Endothelial cell of umbilical vein (primary cell): ENCODE measurements at regions not wholly inside any gene's neighbourhood (a gene's known extent, or its start where the extent isn't known, plus 50 kb on each side); places are given as distances from the start of the nearest gene placed in this dataset.

ENCODE experiments used
- MAX ChIP-seq: IDR thresholded peaks from 2 replicates; pipeline ENCODE4 v1.6.1; 2011; ENCODE audit not compliant: insufficient read depth, insufficient read length
- POLR2AphosphoS5 ChIP-seq: IDR thresholded peaks from 2 replicates; pipeline ENCODE4 v1.6.1; 2012; ENCODE audit warnings: low read depth, mild to moderate bottlenecking, control low read depth, low read length, moderate library complexity; ENCODE audit not compliant: insufficient read depth
- TF ChIP-seq, protein P1 (sequence below), 2 donors: IDR thresholded peaks; 1 replicate in 1 of 2; 2 replicates in 1 of 2; pipeline ENCODE4 v1.5.1; 2011; ENCODE audit warnings: low read length in 2 of 2, mild to moderate bottlenecking in 2 of 2, moderate library complexity in 2 of 2, control low read depth in 1 of 2, inconsistent platforms in 1 of 2, low read depth in 1 of 2; ENCODE audit not compliant: insufficient read depth in 1 of 2; ENCODE audit errors: extremely low read depth in 1 of 2

DNA sequence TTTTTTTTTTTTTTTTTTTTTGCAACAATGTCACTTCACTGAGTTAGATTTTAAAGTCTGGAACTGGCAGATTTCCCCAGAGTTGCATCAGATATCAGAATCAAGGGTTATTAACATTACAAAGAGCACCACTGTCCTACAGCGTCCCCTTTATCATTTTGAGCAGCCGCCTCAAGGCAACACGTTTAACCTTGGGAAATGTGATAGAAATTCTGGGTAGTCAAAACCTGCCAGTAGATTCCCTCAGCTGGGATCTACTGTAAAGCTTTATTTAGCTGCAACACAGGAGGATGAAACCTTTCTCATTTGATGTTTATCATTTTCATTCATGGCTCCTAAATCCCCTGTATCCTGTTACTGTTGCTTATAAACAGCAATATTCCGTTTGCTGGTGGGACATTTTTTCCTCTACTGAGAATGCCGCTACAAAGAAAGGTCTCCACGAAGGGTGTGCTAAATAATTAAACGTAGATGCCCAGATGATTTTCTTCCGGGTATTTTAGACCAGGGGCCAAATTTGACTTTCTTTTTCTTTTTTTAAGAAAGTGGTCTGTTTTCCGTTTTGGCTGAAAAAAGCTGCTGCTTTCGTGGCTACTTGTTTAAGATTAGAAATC, 436.1 kb upstream of the GOT2 start:
- no peak for TF ChIP-seq MAX
- no peak for TF ChIP-seq POLR2AphosphoS5
- TF ChIP-seq, protein P1, sequence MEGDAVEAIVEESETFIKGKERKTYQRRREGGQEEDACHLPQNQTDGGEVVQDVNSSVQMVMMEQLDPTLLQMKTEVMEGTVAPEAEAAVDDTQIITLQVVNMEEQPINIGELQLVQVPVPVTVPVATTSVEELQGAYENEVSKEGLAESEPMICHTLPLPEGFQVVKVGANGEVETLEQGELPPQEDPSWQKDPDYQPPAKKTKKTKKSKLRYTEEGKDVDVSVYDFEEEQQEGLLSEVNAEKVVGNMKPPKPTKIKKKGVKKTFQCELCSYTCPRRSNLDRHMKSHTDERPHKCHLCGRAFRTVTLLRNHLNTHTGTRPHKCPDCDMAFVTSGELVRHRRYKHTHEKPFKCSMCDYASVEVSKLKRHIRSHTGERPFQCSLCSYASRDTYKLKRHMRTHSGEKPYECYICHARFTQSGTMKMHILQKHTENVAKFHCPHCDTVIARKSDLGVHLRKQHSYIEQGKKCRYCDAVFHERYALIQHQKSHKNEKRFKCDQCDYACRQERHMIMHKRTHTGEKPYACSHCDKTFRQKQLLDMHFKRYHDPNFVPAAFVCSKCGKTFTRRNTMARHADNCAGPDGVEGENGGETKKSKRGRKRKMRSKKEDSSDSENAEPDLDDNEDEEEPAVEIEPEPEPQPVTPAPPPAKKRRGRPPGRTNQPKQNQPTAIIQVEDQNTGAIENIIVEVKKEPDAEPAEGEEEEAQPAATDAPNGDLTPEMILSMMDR (IDR thresholded peaks at IDR 0.05; ENCODE audit: extremely low read depth in 1 of 2, insufficient read depth in 1 of 2, low read depth in 1 of 2, low read length in 2 of 2): no peak
